ENCODE measurements at regions not wholly inside any gene's neighbourhood (a gene's known extent, or its start where the extent isn't known, plus 50 kb on each side); places are given as distances from the start of the nearest gene placed in this dataset.

- TF ChIP-seq, protein P1, sequence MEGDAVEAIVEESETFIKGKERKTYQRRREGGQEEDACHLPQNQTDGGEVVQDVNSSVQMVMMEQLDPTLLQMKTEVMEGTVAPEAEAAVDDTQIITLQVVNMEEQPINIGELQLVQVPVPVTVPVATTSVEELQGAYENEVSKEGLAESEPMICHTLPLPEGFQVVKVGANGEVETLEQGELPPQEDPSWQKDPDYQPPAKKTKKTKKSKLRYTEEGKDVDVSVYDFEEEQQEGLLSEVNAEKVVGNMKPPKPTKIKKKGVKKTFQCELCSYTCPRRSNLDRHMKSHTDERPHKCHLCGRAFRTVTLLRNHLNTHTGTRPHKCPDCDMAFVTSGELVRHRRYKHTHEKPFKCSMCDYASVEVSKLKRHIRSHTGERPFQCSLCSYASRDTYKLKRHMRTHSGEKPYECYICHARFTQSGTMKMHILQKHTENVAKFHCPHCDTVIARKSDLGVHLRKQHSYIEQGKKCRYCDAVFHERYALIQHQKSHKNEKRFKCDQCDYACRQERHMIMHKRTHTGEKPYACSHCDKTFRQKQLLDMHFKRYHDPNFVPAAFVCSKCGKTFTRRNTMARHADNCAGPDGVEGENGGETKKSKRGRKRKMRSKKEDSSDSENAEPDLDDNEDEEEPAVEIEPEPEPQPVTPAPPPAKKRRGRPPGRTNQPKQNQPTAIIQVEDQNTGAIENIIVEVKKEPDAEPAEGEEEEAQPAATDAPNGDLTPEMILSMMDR (IDR thresholded peaks at IDR 0.05) = no peak
- TF ChIP-seq POLR2AphosphoS5 (IDR thresholded peaks at IDR 0.05; ENCODE audit: low read depth, low read length) = no peak
Observed at GRCh38 chr3:170749765-170750477, 120.1 kb downstream of the RPL22L1 start.

All from Panc1 (cell line).